Endometrial microvascular endothelial cells (primary cell): ENCODE measurements at regions not wholly inside any gene's neighbourhood (a gene's known extent, or its start where the extent isn't known, plus 50 kb on each side); places are given as distances from the start of the nearest gene placed in this dataset.

Experiments
- in situ Hi-C: cut with HindIII; loops from 2 replicates; pipeline ENCODE4 v1.10.0; 2017; ENCODE audit warnings: low sequenced_read_pairs, low pct_unique_long_range_greater_than_20kb; ENCODE audit errors: inconsistent ontology term

DNA sequence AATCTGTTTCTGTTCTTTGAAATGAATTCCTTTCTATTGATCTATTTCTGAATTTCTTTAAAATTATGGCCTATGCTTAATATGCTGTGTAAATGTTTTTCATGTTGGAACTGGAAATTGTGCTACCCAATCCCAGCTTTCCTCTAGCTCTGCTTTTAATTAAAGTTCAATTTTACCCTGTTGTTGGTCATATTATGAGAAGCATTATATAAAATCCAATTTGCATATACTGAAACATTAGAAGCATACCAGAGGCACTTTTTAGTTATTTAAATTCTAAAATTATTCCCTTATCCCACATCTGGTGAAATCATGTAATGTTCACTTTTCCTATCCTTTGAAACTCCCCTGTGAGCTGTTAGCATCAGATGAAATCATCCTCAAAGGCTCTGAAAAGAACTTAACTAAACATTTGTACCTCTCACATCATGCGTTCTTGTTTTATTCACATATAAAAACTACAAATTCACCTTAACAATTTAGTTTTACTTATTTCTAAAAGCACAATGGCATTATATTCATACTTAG is 160.6 kb upstream of the COL21A1 start:
- in situ Hi-C loops, result no loop called here

DNA sequence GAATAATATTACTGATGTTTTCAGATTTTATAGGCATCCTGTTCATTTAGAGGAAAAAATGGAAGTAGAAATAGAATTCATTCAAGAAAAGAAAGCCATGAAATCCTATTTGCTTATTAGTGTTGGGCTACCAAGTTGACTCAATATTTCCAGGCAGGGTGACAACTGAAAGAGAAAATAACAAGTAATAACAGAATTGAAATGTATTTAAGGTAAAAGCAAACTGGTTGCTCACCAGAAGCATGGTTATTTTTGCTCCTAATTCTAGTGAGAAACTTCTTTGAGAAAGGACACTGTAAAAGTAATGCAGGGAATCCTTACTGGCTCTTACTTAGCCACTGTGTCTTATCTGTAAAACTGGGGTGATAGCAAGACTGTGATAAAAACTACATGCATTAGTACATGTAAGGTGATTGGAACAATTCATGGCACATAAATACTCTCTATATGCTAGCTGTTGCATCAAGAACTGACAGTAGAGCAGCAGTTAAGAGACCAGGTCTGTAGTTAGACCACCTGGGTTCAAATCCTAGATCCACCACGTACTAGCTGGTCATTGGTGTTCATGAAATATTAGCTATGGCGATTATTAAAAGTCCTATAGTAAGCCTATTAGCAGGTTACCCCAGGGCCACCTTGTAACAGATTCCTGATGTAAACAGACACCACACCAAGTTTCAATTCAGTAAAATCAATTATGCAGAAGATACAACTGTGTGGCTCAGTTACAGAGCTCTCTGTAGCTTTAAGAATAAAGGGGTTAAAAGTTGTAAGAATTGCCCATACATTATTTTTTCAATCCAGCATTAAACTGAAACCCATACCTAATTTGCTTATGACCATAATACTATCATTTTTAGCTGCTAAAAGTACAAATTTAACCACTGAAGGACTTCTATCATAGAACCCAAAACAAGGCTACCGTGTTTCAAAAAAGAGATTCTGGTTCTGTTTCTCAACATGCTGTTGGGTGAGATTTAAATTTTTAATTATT is 159.2 kb upstream of the COL21A1 start:
- in situ Hi-C loops, result no loop called here

DNA sequence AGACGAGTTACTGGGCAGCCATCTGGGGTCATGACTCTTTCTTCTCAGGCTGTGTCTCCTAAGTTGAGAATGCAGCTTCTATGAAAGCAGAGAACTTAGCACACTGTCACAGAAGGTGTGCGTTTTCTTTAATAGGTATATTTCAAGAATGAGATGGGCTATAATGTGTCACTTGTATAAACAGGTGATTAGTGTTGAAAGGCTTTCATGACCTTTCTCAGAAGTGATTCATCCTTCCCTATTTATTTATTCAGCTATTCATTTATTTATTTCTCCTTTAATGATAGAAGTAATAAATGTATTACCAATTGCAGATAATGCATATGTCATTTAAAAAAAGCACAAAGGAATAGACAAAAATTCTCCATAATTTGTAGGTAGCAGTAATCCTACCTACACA is 157.2 kb upstream of the COL21A1 start:
- in situ Hi-C loops, result no loop called here

DNA sequence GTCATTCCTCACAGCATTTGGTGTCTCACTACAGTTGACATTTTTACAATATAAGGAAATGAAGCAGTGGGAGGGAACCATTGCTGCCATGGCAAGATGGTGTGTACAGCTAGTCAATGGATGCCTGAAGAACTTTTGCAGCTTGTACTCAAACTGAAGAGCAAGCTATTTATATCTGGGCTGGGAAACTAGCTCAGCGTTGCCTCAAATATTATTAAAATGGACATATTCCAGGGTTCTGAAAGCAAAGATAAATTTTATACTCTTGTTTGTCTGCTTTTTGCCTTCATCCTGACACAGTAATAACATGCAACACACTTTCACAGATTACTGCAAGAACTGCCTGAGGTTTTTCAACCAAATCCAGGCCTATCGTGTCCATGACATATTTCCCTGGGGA is 156.4 kb upstream of the COL21A1 start:
- in situ Hi-C loops, result no loop called here

DNA sequence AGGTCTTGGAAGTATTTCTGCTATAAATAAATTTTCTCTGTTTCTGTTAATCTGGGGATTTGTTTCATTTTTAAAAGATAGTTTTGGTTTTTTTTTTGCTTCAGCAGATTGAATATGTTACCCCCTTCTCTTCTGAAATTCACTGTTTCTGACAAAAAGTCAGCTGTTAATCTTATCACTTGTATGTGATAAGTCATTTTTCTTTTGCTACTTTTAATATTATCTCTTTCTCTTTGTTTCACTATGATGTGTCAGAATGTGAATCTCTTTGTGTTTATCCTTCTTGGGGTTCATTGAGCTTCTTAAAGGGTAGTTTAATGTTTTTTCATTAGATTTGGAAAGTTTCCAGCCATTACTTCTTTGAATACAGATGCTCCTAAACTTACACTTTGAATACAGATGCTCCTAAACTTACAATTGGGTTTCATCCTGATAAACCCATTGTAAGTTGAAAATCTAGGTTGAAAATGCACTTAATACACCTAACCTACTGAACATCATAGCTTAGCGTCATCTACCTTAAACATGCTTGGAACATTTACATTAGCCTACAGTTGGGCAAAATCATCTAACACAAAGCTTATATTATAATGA is 154.2 kb upstream of the COL21A1 start:
- in situ Hi-C loops, result no loop called here

DNA sequence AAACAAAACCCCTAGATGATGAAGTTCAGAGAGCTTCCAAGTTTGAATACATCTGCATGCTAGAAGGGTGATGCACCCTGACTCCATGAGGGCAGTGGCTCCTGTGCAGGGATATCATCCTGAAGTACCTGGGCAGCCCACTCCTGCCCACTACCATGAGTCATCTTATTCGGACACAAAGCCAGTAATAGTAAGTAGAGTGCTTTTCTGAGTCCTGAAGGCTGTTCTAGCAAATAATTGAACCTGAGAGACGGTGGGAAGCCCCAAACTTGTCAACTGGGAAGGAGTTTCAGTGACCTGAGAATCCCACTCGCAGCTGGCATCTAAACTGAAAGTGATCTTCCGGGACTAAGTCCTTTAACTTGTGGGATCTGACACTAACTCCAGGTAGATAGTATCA is 152.9 kb upstream of the COL21A1 start:
- in situ Hi-C loops, result no loop called here

DNA sequence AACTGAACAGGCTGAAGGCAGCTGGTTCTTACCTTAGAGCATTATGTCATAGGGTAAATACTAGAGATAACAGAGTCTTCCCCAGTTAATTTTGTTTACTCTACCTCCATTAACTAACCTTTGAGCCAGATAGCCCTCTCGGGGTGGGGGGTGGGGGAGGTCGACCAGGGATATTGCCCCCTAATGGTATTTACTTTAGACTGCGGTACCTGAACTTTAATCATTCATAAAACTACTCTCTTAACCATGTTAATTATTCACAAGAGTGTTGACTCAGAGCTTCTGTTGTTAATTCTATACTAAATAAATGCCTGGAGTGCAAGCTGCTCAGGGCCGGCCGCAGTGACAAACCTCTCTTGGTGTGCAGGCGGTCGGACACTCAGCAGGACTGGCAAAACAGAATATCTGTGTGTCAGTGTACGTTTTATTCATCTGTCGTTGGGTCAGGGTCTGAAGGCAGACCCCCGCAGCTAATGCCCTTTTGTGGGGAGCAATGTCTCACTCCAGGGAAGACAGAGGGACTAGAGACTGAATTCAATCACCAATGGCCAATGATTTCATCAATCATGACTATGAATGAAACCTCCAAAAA is 152.4 kb upstream of the COL21A1 start:
- in situ Hi-C loops, result no loop called here

DNA sequence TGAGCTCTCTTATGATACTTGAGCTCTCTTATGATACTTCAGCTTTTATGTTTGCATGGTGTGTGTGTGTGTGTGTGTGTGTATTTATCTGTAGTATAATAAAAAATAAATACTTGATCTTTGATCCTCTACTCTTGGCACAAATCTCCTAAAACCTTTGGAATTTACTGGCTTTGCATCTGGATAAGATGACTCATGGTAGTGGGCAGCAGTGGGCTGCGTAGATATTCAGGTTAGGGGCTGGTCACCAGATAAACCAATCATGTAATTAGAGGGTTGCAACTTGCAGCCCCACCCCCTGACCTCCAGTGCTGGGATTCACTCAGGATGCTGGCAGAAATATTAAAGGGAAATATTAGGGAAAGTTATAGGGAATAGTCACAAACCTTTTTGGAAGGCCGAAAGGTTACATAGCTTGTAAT is 151.9 kb upstream of the COL21A1 start:
- in situ Hi-C loops, result no loop called here

DNA sequence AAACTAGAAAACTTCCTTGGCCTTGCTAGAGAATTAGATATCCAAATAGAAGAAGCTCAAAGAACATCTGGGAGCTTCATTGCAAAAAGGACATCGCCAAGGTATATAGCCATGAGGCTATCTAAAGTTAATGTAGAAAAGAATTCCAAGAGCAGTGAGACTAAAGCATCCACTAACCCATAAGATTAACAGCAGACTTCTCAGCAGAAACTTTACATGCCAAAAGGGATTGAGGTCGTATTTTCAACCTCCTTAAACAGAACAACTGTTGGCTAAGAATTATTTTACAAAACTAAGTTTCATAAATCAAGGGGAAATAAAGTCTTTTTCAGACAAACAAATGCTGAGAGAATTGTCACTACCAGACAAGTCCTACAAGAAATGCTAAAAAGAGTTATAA is 149.1 kb upstream of the COL21A1 start:
- in situ Hi-C loops, result no loop called here

DNA sequence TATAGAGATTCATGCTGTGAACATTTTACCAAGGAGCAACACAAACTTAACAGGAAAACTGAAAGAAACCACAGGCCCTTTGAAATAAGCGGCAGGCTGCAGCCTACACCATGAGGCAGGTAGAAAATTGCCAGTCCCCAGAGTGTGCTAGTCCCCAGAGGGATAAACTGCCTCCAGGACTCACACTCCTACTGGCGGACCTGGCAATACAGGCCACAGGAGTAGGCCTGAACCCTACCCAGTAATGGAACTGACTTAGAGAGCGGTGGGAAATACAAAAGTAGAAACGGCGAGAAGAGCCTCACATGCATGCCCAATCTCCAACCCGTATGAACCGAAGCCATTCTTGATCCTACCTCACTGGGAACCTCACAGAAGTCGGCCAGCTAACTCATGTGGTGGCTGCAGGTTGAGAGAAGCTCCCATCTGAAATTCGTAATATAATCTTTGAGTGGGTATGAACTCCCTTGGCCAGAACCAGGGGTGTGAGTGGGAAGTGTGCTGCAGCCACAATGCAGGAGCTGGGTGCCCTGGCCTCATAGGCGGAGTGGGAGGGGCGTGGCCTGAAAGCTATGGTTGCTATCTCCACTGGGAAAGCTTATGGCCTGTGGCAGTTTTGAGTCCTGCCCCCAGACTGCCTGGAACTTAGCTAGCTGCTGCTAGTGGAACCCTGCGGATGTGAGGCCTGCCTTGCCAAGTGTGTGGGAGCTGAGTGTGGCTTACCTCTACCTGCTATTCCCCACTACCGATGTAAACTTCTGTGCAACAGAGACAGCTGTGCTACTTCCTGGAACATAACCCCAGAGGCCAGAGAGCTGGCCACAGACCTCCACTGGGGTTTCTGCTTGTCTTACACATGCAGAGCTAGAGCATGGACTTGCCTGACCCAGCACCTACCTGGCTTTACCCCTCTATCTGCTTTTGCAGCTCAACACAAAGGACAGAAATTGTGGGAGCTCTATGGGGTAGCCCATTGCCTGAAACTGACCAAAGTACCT is 146.5 kb upstream of the COL21A1 start:
- in situ Hi-C loops, result no loop called here

DNA sequence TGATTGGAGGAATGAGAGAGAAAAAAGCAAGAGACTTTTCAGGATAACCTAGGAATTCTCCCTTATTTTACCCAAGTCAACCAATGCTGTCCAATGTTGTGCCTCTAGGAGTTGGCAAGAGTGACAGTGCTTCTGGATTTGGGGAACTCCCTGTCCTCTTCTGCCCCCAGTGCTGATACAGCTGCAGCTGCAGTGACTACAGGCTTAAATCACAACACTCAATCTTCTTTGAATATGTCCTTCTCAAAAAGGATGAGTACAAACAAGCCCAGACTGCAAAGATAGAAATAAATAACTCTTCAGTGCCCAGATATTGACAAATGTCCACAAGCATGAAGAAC is 141.0 kb upstream of the COL21A1 start:
- in situ Hi-C loops, result no loop called here

DNA sequence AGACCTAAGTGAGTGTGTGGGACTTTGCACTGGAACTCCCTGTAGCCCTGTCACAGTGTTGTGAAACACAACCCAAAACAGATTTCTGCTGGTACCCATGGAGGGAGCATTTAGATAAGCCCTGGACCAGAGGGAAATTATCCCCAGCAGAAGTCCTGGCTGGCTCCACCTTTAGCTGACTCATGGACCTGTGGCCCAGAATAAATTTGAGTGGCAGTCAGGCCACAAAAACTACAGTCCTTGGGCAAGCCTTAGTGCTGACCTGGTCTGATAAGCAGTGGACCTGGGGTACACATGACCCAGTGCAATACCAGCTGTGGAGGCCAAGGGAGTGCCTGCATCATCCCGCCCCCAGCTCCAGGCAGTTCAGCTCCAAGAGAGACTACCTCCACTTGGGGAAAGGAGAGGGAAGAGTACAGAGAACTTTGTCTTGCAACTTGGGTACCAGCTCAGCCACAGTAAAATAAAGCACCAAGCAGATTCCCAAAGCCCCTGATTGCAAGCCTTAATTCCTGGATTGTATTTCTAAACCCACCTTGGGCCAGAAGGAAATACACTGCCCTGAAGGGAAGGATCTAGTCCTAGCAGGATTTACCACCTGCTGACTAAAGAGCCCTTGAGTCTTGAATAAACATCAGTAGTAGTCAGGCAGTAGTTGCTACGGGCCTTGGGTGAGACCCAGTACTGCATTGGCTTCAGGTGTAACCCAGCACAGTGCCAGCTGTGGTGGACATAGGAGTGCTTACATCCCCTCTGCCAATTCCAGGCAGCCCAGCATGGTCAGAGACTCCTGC is 140.4 kb upstream of the COL21A1 start:
- in situ Hi-C loops, result no loop called here

DNA sequence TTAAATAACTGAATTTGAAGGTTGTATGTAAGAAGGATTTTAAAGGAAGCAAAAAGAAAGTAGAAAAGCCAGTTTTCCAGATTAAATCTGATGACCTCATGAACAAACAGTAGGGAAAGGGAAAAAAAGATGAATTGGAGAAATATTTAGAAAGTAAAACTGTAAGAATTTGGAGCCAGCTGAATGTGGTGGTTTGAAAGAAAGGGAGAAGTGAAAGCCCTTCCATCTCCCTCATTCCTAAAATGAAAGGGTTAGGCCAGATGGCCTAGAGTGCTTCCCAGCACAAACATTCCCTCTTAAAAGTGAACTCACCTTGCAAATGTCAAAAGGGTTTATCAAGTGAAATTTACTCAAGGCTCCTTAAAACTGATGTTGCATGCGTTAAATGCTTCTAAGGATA is 139.3 kb upstream of the COL21A1 start:
- in situ Hi-C loops, result no loop called here

DNA sequence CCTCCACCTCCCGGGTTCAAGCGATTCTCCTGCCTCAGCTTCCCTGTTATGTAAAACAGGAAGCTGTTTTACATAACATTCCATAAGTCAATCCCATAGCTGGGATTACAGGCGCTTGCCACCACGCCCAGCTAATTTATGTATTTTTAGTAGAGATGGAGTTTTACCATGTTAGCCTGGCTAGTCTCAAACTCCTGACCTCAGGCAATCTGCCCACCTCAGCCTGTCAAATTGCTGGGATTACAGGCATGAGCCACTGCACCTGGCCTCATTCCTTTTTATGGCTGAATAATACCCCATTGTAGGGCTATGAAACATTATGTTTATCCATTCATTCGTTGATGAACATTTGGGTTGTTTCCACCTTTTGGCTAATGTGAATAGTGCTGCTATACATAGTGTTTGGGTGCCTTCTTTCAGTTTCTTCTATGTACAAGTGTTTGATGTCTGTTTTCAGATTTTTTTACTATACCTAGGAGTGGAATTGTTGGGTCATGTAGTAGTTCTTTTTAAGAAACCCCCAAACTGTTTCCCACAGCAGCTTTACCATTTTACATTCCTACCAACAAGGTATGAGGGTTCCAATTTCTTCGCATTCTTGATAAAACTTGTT is 138.7 kb upstream of the COL21A1 start:
- in situ Hi-C loops, result no loop called here

DNA sequence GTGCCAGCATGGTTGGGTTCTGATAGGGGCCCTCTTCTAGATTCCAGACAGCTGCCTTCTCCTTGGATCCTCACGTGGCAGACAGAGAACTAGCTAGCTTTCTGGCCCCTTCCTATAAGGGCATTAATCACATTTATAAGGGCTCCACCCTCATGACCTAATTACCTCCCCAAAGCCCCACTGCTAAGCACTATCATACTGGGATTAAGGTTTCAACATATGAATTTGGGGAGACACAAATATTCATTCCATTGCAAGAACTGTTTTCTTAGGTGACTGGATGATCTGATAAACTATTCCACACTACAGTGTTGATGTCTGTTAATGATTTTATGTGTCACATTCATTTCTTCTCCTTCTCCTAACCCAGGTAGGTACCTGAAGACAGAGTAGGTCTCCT is 135.8 kb upstream of the COL21A1 start:
- in situ Hi-C loops, result no loop called here

DNA sequence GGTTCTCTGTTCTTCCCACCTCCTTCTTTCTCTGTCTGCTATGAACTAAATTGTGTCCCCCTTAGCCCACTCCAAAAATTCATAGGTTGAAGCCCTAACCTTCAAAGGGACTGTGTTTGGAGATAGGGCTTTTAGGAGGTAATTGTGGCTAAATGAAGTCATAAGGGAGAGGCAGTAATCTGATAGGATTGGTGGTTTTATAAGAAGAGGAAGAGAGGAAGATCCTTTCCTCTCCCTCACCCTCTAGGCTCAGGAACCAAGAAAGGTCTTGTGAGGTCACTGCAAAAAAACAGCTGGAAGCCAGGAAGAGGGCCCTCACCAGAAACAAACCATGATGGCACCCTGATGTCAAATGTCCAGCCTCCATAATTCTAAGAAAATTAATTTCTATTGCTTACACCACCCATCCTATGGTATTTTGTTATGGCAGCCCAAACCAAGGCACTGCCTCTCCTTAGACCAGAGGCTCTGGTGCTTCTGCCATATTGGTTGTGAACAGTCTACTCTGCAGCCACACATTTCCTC is 135.1 kb upstream of the COL21A1 start:
- in situ Hi-C loops, result no loop called here

DNA sequence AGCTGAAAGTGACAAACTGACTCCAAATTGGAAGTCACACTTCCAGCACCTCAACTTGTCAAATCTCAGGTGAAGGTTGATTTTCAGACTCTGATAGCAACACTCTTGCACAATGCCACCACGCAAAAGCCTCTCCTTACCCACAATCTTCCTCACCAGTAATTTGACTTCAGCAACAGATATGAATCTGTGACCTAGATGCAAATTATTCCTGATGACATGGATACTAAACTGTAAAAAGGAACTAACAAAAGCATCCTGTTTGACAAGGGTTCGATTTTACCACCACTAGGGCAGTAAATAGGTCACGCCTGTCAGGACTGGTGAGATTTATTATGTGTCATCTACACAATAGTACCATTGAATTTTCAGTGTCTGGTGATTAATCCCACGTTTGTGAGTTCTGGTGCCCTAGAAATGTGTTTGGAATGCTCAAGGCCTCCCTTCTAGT is 134.4 kb upstream of the COL21A1 start:
- in situ Hi-C loops, result no loop called here
